Keratinocyte (primary cell): ENCODE measurements at regions not wholly inside any gene's neighbourhood (a gene's known extent, or its start where the extent isn't known, plus 50 kb on each side); places are given as distances from the start of the nearest gene placed in this dataset.

Experiments
- DNase-seq: peaks from one replicate; pipeline ENCODE4 v3.0.0-alpha.2; 2011; ENCODE audit warnings: low read depth, missing footprints, low spot score
- FAIRE-seq: peaks from 2 replicates; lab custom pipeline; 2011; peaks lifted over from hg19 to GRCh38; lab: Jason Lieb, UNC
- H2AFZ ChIP-seq: 2 replicates; pipeline ENCODE4 v1.6.0; 2012; ENCODE audit warnings: low read length, control low read depth, inconsistent platforms; ENCODE audit not compliant: control insufficient read depth
- H3K27ac ChIP-seq: 2 replicates; pipeline ENCODE4 v1.5.1; 2011; ENCODE audit warnings: low read length; ENCODE audit not compliant: control insufficient read depth, insufficient read depth
- H3K27me3 ChIP-seq: 3 replicates; pipeline ENCODE4 v1.6.0; 2011; ENCODE audit warnings: low read length; ENCODE audit not compliant: control insufficient read depth, insufficient read depth; ENCODE audit errors: extremely low read depth
- H3K36me3 ChIP-seq, 2 experiments: 2 replicates in 1 of 2; 3 replicates in 1 of 2; pipeline ENCODE4 v1.5.1; 2011; ENCODE audit warnings: low read length in 2 of 2, mild to moderate bottlenecking in 1 of 2; ENCODE audit not compliant: control insufficient read depth in 2 of 2, insufficient read depth in 2 of 2; ENCODE audit errors: extremely low read depth in 1 of 2
- H3K4me1 ChIP-seq: 3 replicates; pipeline ENCODE4 v1.5.1; 2011; ENCODE audit warnings: low read length; ENCODE audit not compliant: control insufficient read depth, insufficient read depth; ENCODE audit errors: extremely low read depth
- H3K4me2 ChIP-seq: 3 replicates; pipeline ENCODE4 v1.6.0; 2011; ENCODE audit warnings: low read depth, low read length; ENCODE audit not compliant: control insufficient read depth, insufficient read depth; ENCODE audit errors: extremely low read depth
- H3K4me3 ChIP-seq, 3 experiments: fragments of 200-600 bp in 1 of 3; sonication (generic) in 1 of 3; 2 replicates in 2 of 3; 3 replicates in 1 of 3; pipeline ENCODE4 v1.5.1; 2011 to 2016; ENCODE audit warnings: low read length in 3 of 3, mild to moderate bottlenecking in 3 of 3, control low read depth in 2 of 3, inconsistent platforms in 1 of 3, low read depth in 1 of 3, mixed read lengths in 1 of 3, mixed run types in 1 of 3, moderate library complexity in 1 of 3; ENCODE audit not compliant: control insufficient read depth in 2 of 3, insufficient read depth in 2 of 3; ENCODE audit errors: extremely low read depth in 1 of 3
- H3K79me2 ChIP-seq: 2 replicates; pipeline ENCODE4 v1.6.0; 2012; ENCODE audit warnings: low read length; ENCODE audit not compliant: control insufficient read depth, insufficient read depth
- H3K9ac ChIP-seq: 3 replicates; pipeline ENCODE4 v1.6.0; 2011; ENCODE audit warnings: low read length; ENCODE audit not compliant: control insufficient read depth, insufficient read depth; ENCODE audit errors: extremely low read depth
- H3K9me1 ChIP-seq: 3 replicates; pipeline ENCODE4 v1.6.0; 2011; ENCODE audit warnings: low read length; ENCODE audit not compliant: control insufficient read depth, insufficient read depth; ENCODE audit errors: extremely low read depth
- H3K9me3 ChIP-seq: 2 replicates; pipeline ENCODE4 v1.5.1; 2012; ENCODE audit warnings: low read depth, low read length; ENCODE audit not compliant: control insufficient read depth
- H4K20me1 ChIP-seq: 3 replicates; pipeline ENCODE4 v1.6.0; 2011; ENCODE audit warnings: low read length; ENCODE audit not compliant: control insufficient read depth, insufficient read depth; ENCODE audit errors: extremely low read depth
- EZH2 ChIP-seq: IDR thresholded peaks from one replicate; pipeline ENCODE4 v1.6.1; 2012; ENCODE audit warnings: inconsistent platforms, mild to moderate bottlenecking, low read length, moderate library complexity
- dilution Hi-C: fragments of 300-500 bp; cut with MboI; formaldehyde crosslinking; loops from one replicate; pipeline ENCODE4 v1.7.0; 2020; ENCODE audit warnings: low sequenced_read_pairs; ENCODE audit not compliant: extremely low pct_ligation_motif_present
- TF ChIP-seq, protein P1 (sequence below), 3 experiments: IDR thresholded peaks in 1 of 3; conservative IDR thresholded peaks in 1 of 3; optimal IDR thresholded peaks in 1 of 3; 2 replicates in 2 of 3; 3 replicates in 1 of 3; pipeline versions ENCODE3 to v1.5.1; 2011; ENCODE audit warnings: low read length in 3 of 3, mild to moderate bottlenecking in 3 of 3, moderate library complexity in 2 of 3, control low read depth in 1 of 3, inconsistent platforms in 1 of 3; ENCODE audit not compliant: insufficient read depth in 2 of 3; ENCODE audit errors: extremely low read depth in 1 of 3

DNA sequence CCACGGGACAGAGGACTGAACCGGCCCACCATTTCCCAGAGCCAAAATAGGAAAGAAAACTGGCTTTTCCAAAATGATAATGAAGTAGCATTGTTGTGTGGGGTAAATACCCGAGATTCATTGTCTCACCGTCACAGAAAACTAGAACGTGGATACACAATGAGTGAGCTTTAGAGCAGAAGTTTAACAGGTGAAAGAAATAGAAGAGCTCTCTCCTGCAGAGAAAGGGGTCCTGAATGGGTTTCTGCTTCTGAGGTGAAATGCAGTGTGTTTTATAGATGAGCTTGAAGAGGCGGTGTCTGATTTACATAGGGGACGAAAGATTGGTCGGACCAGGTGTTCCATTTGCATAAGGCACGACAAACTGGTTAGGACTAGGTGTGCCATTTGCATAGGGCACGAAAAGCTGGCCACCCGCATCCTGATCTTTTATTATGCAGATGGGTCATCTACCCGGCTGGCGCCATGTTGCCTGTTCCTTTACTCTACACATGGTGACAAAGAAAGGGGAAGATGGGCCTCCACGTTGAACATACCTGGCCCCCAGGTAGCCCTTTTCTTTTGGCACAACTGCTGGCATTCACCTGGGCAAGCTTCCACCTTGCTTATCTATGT is 118.1 kb downstream of the ATXN3L start:
- Histone ChIP-seq H3K4me1 (peaks cover 7% of the 10 kb centered on the region), H3K9me3 (no peaks in the 10 kb centered on the region), H3K4me3 (no peak overlapping the region), H4K20me1 (no peaks in the 10 kb centered on the region), H3K79me2 (no peaks in the 10 kb centered on the region), H3K27me3 (peaks cover 3% of the 10 kb centered on the region), H3K27ac (no peak overlapping the region), H3K9me1 (no peaks in the 10 kb centered on the region), H3K4me2 (no peak overlapping the region), H3K9ac (no peak overlapping the region), H3K36me3 (no peaks in the 10 kb centered on the region), H2AFZ (no peak overlapping the region)
- no peak for DNase-seq
- dilution Hi-C loops, result no loop called here
- TF ChIP-seq EZH2, result no peak
- TF ChIP-seq, protein P1, sequence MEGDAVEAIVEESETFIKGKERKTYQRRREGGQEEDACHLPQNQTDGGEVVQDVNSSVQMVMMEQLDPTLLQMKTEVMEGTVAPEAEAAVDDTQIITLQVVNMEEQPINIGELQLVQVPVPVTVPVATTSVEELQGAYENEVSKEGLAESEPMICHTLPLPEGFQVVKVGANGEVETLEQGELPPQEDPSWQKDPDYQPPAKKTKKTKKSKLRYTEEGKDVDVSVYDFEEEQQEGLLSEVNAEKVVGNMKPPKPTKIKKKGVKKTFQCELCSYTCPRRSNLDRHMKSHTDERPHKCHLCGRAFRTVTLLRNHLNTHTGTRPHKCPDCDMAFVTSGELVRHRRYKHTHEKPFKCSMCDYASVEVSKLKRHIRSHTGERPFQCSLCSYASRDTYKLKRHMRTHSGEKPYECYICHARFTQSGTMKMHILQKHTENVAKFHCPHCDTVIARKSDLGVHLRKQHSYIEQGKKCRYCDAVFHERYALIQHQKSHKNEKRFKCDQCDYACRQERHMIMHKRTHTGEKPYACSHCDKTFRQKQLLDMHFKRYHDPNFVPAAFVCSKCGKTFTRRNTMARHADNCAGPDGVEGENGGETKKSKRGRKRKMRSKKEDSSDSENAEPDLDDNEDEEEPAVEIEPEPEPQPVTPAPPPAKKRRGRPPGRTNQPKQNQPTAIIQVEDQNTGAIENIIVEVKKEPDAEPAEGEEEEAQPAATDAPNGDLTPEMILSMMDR (optimal IDR thresholded peaks at IDR 0.05 in 1 of 3, IDR thresholded peaks at IDR 0.05 in 1 of 3, conservative IDR thresholded peaks at IDR 0.05 in 1 of 3; ENCODE audit: extremely low read depth in 1 of 3, insufficient read depth in 2 of 3, low read length in 3 of 3), result no peak
- FAIRE-seq, result no peak

DNA sequence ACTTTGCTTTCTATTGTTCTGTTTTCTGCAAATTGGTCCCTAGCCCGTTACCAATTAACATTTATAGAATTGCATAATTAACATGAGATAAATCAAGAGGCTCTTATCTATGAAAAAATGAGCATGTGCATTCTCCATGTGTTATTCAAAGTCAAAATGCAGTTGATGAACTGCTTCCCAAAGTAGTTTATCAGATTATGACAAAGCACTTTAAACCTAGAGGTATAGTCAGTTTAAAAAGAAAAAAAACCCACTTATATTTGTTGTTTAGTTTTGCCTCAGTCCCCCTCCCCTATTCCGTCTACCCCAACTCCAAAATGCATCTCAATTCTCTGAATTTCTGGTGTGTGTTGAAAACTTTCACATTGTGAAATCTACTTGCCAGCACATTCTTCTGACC is 119.5 kb downstream of the ATXN3L start:
- no peaks in the 10 kb centered on the region for H4K20me1 ChIP-seq
- no peaks in the 10 kb centered on the region for H3K9me3 ChIP-seq
- no peak overlapping the region for H3K27ac ChIP-seq
- dilution Hi-C loops, result no loop called here
- H3K9ac ChIP-seq, result no peak overlapping the region
- no peak overlapping the region for H2AFZ ChIP-seq
- DNase-seq (no peak), FAIRE-seq (no peak)
- no peak overlapping the region for H3K4me3 ChIP-seq
- H3K4me2 ChIP-seq, result no peak overlapping the region
- no peaks in the 10 kb centered on the region for H3K36me3 ChIP-seq
- no peak for TF ChIP-seq EZH2
- TF ChIP-seq, protein P1 (optimal IDR thresholded peaks at IDR 0.05 in 1 of 3, IDR thresholded peaks at IDR 0.05 in 1 of 3, conservative IDR thresholded peaks at IDR 0.05 in 1 of 3; ENCODE audit: extremely low read depth in 1 of 3, insufficient read depth in 2 of 3, low read length in 3 of 3), result no peak
- no peaks in the 10 kb centered on the region for H3K9me1 ChIP-seq
- H3K79me2 ChIP-seq, result no peaks in the 10 kb centered on the region
- H3K4me1 ChIP-seq, result peaks cover 7% of the 10 kb centered on the region
- peaks cover 3% of the 10 kb centered on the region for H3K27me3 ChIP-seq
